ENCODE measurements at regions not wholly inside any gene's neighbourhood (a gene's known extent, or its start where the extent isn't known, plus 50 kb on each side); places are given as distances from the start of the nearest gene placed in this dataset.

DNA sequence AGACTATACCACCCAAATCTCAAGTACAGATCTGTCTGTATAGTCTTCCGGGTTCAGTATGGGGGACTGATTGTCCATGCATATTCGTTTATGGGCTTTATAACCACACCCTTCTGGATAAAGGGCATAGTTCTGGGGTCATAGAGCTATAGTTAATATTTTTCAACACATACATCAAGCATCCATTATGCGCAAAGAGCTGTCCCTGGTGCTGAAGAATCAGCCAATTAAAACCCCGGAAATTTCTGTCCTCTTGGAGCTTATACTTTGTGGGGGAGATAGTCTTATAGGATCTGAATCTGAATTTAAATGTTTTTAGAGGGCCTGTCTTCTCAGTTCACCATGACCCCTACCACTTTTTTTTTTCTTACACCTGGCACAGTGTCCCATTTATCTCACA is 256.7 kb downstream of the SUDS3 start (continued):
- TF ChIP-seq YY1 (IDR thresholded peaks at IDR 0.05; ENCODE audit: borderline replicate concordance in 1 of 3, control insufficient read depth in 1 of 3, extremely low read depth in 1 of 3, insufficient read depth in 3 of 3, insufficient read length in 1 of 3, insufficient replicate concordance in 2 of 3, low read depth in 1 of 3, low read length in 2 of 3) (peak in 1 of 3 experiments; percentile 60), RFX1 (IDR thresholded peaks at IDR 0.05) (no peak), EHMT2 (IDR thresholded peaks at IDR 0.05) (peak; percentile 95)
- TF ChIP-seq, protein P1, sequence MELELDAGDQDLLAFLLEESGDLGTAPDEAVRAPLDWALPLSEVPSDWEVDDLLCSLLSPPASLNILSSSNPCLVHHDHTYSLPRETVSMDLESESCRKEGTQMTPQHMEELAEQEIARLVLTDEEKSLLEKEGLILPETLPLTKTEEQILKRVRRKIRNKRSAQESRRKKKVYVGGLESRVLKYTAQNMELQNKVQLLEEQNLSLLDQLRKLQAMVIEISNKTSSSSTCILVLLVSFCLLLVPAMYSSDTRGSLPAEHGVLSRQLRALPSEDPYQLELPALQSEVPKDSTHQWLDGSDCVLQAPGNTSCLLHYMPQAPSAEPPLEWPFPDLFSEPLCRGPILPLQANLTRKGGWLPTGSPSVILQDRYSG (tag; conservative IDR thresholded peaks at IDR 0.05; ENCODE audit: low read depth) = no peak

DNA sequence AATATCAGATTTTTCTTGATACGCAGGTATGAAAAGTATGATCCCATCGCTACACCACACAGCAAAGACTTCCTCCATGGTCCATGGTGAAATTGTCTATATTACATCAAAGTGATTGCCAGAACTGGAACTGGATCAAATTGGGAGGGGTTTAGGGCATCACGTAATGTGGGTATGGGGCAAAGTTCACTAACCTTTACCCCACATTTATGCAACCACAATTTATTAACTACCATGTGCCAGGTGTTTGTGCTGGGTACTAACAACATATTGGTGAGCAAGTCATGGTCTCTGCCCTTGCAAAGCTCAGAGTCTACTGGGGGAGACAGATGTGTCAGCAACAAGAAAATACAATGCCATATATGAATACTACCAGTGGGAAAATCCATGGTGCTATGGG is 258.9 kb downstream of the SUDS3 start:
- no peak for FAIRE-seq
- in situ Hi-C loops (cut with MboI) = no loop called here
- WGBS (ENCODE audit: insufficient coverage, low coverage, missing lambda C conversion rate) = 0% methylated on average over 3 of the region's 3 CpGs
- ChIA-PET POLR2A (no interaction called here), CTCF (ENCODE audit: low intra/inter-chr PET ratio) (no interaction called here)
- H3K9me1 ChIP-seq (ENCODE audit: control insufficient read depth, insufficient read depth, low read length) = no peaks in the 10 kb centered on the region
- no peaks in the 10 kb centered on the region for H3K4me1 ChIP-seq (replicated peaks in 1 of 2; ENCODE audit: control insufficient read depth in 2 of 2, insufficient read depth in 2 of 2, low read length in 2 of 2)
- no peak for ATAC-seq
- no peaks in the 10 kb centered on the region for H4K20me1 ChIP-seq (replicated peaks; ENCODE audit: control insufficient read depth, insufficient read depth, low read length)
- TF ChIP-seq POLR2AphosphoS5 (IDR thresholded peaks at IDR 0.05; ENCODE audit: control insufficient read depth, insufficient read depth, low read depth, low read length) = no peak
- TF ChIP-seq TAF15 (IDR thresholded peaks at IDR 0.05; ENCODE audit: low read depth, low read length) = no peak
- TF ChIP-seq BCL6 (CRISPR knock-in tag; IDR thresholded peaks at IDR 0.05) = no peak
- TF ChIP-seq, protein P2, sequence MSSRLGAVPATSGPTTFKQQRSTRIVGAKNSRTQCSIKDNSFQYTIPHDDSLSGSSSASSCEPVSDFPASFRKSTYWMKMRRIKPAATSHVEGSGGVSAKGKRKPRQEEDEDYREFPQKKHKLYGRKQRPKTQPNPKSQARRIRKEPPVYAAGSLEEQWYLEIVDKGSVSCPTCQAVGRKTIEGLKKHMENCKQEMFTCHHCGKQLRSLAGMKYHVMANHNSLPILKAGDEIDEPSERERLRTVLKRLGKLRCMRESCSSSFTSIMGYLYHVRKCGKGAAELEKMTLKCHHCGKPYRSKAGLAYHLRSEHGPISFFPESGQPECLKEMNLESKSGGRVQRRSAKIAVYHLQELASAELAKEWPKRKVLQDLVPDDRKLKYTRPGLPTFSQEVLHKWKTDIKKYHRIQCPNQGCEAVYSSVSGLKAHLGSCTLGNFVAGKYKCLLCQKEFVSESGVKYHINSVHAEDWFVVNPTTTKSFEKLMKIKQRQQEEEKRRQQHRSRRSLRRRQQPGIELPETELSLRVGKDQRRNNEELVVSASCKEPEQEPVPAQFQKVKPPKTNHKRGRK (tag; IDR thresholded peaks at IDR 0.05) = no peak
- no peak for TF ChIP-seq CBX8 (IDR thresholded peaks at IDR 0.05; ENCODE audit: borderline replicate concordance, extremely low read depth, low read depth, low read length, poor library complexity, severe bottlenecking)
- DNase-seq (ENCODE audit: extremely low read depth in 1 of 4, low spot score in 3 of 4) = no peak
- no peaks in the 10 kb centered on the region for H3K36me3 ChIP-seq (ENCODE audit: control insufficient read depth, insufficient read depth, low read length)
- H3K79me2 ChIP-seq (ENCODE audit: control insufficient read depth, insufficient read depth, low read length) = no peaks in the 10 kb centered on the region
- H3K9ac ChIP-seq (ENCODE audit: insufficient read depth in 1 of 2, low read depth in 2 of 2, low read length in 2 of 2) = no peak overlapping the region
- no TSS peak for BruUV-seq (replicated peaks)
- no peak overlapping the region for H2AFZ ChIP-seq (ENCODE audit: low read depth, low read length)
- H3K27me3 ChIP-seq (ENCODE audit: control insufficient read depth in 2 of 2, insufficient read depth in 2 of 2, low read length in 2 of 2) = no peaks in the 10 kb centered on the region
- H3K4me3 ChIP-seq = no peak overlapping the region
- intact Hi-C loops (cut with micrococcal nuclease) = no loop called here
- no peak overlapping the region for H3K27ac ChIP-seq (ENCODE audit: extremely low read depth, low read depth, low read length)
- no peak overlapping the region for H3K4me2 ChIP-seq (ENCODE audit: insufficient read depth, low read length)
- no peaks in the 10 kb centered on the region for H3K9me3 ChIP-seq (replicated peaks; ENCODE audit: control insufficient read depth, insufficient read depth, low read depth, low read length)
